ENCODE measurements at regions not wholly inside any gene's neighbourhood (a gene's known extent, or its start where the extent isn't known, plus 50 kb on each side); places are given as distances from the start of the nearest gene placed in this dataset.

DNA sequence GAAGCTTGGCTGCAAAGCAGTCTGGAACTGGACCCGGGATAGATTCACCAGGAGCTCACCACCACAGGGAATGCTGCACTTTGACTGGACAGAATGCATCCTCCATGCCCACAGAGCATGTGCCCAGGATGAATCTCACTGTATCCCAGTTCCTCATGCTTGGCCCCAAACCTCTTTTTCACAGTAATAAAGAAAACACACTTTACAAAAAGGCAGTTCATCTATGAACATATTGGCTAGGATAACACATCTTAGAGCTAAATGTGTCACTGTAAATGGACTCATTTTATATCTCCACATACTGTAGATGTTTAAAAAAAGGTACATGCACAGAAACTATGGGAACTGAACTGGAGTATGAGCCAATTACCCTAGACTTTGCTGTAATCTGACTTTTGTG lies 266.9 kb downstream of the TOX3 start:
- DNase-seq (ENCODE audit: low spot score) = no peak
- no peak overlapping the region for H3K27ac ChIP-seq (replicated peaks; ENCODE audit: low read length)
- H3K23ac ChIP-seq (ENCODE audit: low read depth, low read length, poor library complexity) = no peak overlapping the region
- WGBS, 2 donors (ENCODE audit: extremely low coverage in 2 of 2, insufficient read length in 2 of 2, insufficient replicate concordance in 1 of 2) = no CpG with 5 or more reads among the region's 1 CpG
- H3K27me3 ChIP-seq (ENCODE audit: control insufficient read depth in 3 of 3, insufficient read depth in 3 of 3, low read depth in 1 of 3, low read length in 3 of 3) = no peaks in the 10 kb centered on the region
- no peak overlapping the region for H2AFZ ChIP-seq (ENCODE audit: low read length)
- no peak overlapping the region for H2BK12ac ChIP-seq (ENCODE audit: low read length)
- H3K4me2 ChIP-seq (ENCODE audit: insufficient read depth, low read length, poor library complexity, severe bottlenecking) = no peak overlapping the region
- H3K4me1 ChIP-seq (ENCODE audit: control insufficient read depth in 2 of 2, insufficient read depth in 1 of 2, low read depth in 1 of 2, low read length in 2 of 2) = peaks cover 0 to 5% of the 10 kb centered on the region in 2 donors
- no peak overlapping the region for H4K91ac ChIP-seq (ENCODE audit: low read depth, low read length, poor library complexity)
- H4K8ac ChIP-seq (ENCODE audit: low read depth, low read length) = no peak overlapping the region
- H3K9me3 ChIP-seq (replicated peaks in 1 of 2; ENCODE audit: control insufficient read depth in 2 of 2, insufficient read depth in 1 of 2, low read depth in 1 of 2, low read length in 2 of 2) = no peaks in the 10 kb centered on the region
- H3K18ac ChIP-seq (ENCODE audit: low read length) = no peak overlapping the region
- H2BK5ac ChIP-seq (ENCODE audit: low read length) = no peak overlapping the region
- no peak overlapping the region for H2BK15ac ChIP-seq (ENCODE audit: low read length)
- no peak overlapping the region for H2AK5ac ChIP-seq (ENCODE audit: low read depth, low read length)
- no peak overlapping the region for H3K4me3 ChIP-seq (ENCODE audit: low read length in 2 of 2)
- no peaks in the 10 kb centered on the region for H3K79me1 ChIP-seq (ENCODE audit: low read depth, low read length)
- no peak overlapping the region for H3K4ac ChIP-seq (ENCODE audit: low read length)
- H3K9ac ChIP-seq (ENCODE audit: low read depth, low read length, poor library complexity) = no peak overlapping the region
- no peak overlapping the region for H2BK120ac ChIP-seq (ENCODE audit: low read depth, low read length)
- H3K36me3 ChIP-seq (replicated peaks in 1 of 2; ENCODE audit: control insufficient read depth in 2 of 2, insufficient read depth in 2 of 2, low read length in 2 of 2) = no peaks in the 10 kb centered on the region
- no peak overlapping the region for H3K14ac ChIP-seq (ENCODE audit: low read length)

DNA sequence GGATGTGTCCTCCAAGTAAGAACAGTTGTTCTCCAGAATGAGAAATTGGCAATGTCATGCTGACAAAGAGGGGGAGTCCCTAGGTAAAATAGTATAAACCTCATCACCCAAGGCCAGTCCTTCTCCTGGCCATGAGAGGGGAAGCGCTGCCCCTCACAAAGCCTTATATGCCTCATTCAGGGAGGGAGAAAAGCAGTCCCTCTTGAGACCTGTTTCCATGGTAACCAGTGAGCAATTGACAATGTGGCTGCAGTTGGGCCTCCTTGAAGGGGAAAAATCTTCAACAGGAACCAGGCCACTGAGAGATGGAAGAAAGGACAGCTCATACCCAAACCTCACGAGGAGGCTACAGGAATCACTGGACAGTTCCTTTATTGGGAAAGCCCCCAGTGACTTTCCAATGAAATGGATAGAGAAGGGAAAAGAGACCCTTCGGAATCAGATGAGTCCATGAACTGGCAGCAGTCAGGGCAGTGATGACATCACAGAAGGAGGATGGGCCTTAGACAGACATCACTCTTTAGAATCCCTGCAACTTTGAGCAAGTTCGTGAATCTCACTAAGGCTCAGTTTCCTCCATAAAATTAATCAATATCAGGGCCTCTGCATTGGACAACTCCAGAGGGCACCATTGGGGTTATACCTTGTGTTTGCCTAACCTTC lies 275.7 kb downstream of the TOX3 start:
- no peak overlapping the region for H2BK120ac ChIP-seq (ENCODE audit: low read depth, low read length)
- no CpG with 5 or more reads among the region's 4 CpGs for WGBS, 2 donors (ENCODE audit: extremely low coverage in 2 of 2, insufficient read length in 2 of 2, insufficient replicate concordance in 1 of 2)
- no peak overlapping the region for H3K4me3 ChIP-seq (ENCODE audit: low read length in 2 of 2)
- H3K27ac ChIP-seq (replicated peaks; ENCODE audit: low read length) = peak overlapping the region; percentile 67
- H2BK15ac ChIP-seq (ENCODE audit: low read length) = no peak overlapping the region
- no peak overlapping the region for H2BK5ac ChIP-seq (ENCODE audit: low read length)
- H3K9ac ChIP-seq (ENCODE audit: low read depth, low read length, poor library complexity) = no peak overlapping the region
- H3K4me1 ChIP-seq (ENCODE audit: control insufficient read depth in 2 of 2, insufficient read depth in 1 of 2, low read depth in 1 of 2, low read length in 2 of 2) = peaks cover 9 to 22% of the 10 kb centered on the region in 2 donors
- no peaks in the 10 kb centered on the region for H3K27me3 ChIP-seq (ENCODE audit: control insufficient read depth in 3 of 3, insufficient read depth in 3 of 3, low read depth in 1 of 3, low read length in 3 of 3)
- DNase-seq (ENCODE audit: low spot score) = peak; percentile 50
- H3K23ac ChIP-seq (ENCODE audit: low read depth, low read length, poor library complexity) = no peak overlapping the region
- H2AFZ ChIP-seq (ENCODE audit: low read length) = peak overlapping the region; percentile 78
- H4K91ac ChIP-seq (ENCODE audit: low read depth, low read length, poor library complexity) = no peak overlapping the region
- H2AK5ac ChIP-seq (ENCODE audit: low read depth, low read length) = no peak overlapping the region
- H3K4me2 ChIP-seq (ENCODE audit: insufficient read depth, low read length, poor library complexity, severe bottlenecking) = no peak overlapping the region
- H3K4ac ChIP-seq (ENCODE audit: low read length) = no peak overlapping the region
- H3K79me1 ChIP-seq (ENCODE audit: low read depth, low read length) = no peaks in the 10 kb centered on the region
- H4K8ac ChIP-seq (ENCODE audit: low read depth, low read length) = no peak overlapping the region
- H3K18ac ChIP-seq (ENCODE audit: low read length) = peak overlapping the region; percentile 15
- no peak overlapping the region for H3K14ac ChIP-seq (ENCODE audit: low read length)
- H3K36me3 ChIP-seq (replicated peaks in 1 of 2; ENCODE audit: control insufficient read depth in 2 of 2, insufficient read depth in 2 of 2, low read length in 2 of 2) = no peaks in the 10 kb centered on the region
- H3K9me3 ChIP-seq (replicated peaks in 1 of 2; ENCODE audit: control insufficient read depth in 2 of 2, insufficient read depth in 1 of 2, low read depth in 1 of 2, low read length in 2 of 2) = no peaks in the 10 kb centered on the region
- no peak overlapping the region for H2BK12ac ChIP-seq (ENCODE audit: low read length)

DNA sequence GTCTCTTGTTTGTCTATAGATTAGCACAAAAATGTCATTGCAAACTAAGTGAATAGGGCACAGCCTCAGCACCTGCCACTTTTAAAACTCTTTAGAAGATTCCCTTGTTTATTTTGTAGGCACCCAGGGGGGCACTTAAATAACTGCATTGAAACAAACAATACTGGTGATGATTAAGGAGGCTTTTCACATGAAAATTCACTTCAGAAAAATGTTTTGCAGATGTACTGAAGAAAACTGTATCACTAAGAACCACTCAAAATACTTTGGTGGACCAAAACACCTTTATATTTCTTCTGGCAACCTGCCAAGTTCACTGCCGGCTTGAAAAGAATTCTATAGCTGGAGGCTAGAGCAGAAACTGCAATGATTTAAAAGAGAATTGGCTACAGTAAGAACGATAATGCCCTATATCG lies 281.5 kb downstream of the TOX3 start:
- no peaks in the 10 kb centered on the region for H3K79me1 ChIP-seq (ENCODE audit: low read depth, low read length)
- no peak overlapping the region for H3K14ac ChIP-seq (ENCODE audit: low read length)
- H3K4me1 ChIP-seq (ENCODE audit: control insufficient read depth in 2 of 2, insufficient read depth in 1 of 2, low read depth in 1 of 2, low read length in 2 of 2) = peaks cover 1 to 8% of the 10 kb centered on the region in 2 donors
- no peak overlapping the region for H2BK120ac ChIP-seq (ENCODE audit: low read depth, low read length)
- H3K23ac ChIP-seq (ENCODE audit: low read depth, low read length, poor library complexity) = no peak overlapping the region
- H3K9me3 ChIP-seq (replicated peaks in 1 of 2; ENCODE audit: control insufficient read depth in 2 of 2, insufficient read depth in 1 of 2, low read depth in 1 of 2, low read length in 2 of 2) = no peaks in the 10 kb centered on the region
- DNase-seq (ENCODE audit: low spot score) = no peak
- H3K4me3 ChIP-seq (ENCODE audit: low read length in 2 of 2) = no peak overlapping the region
- H4K91ac ChIP-seq (ENCODE audit: low read depth, low read length, poor library complexity) = no peak overlapping the region
- H2AFZ ChIP-seq (ENCODE audit: low read length) = no peak overlapping the region
- H2BK5ac ChIP-seq (ENCODE audit: low read length) = no peak overlapping the region
- no peak overlapping the region for H2AK5ac ChIP-seq (ENCODE audit: low read depth, low read length)
- no peak overlapping the region for H3K4me2 ChIP-seq (ENCODE audit: insufficient read depth, low read length, poor library complexity, severe bottlenecking)
- no peak overlapping the region for H3K9ac ChIP-seq (ENCODE audit: low read depth, low read length, poor library complexity)
- H3K27ac ChIP-seq (replicated peaks; ENCODE audit: low read length) = no peak overlapping the region
- H2BK12ac ChIP-seq (ENCODE audit: low read length) = no peak overlapping the region
- no peak overlapping the region for H3K4ac ChIP-seq (ENCODE audit: low read length)
- no peaks in the 10 kb centered on the region for H3K36me3 ChIP-seq (replicated peaks in 1 of 2; ENCODE audit: control insufficient read depth in 2 of 2, insufficient read depth in 2 of 2, low read length in 2 of 2)
- no peak overlapping the region for H2BK15ac ChIP-seq (ENCODE audit: low read length)
- no peak overlapping the region for H4K8ac ChIP-seq (ENCODE audit: low read depth, low read length)
- H3K27me3 ChIP-seq (ENCODE audit: control insufficient read depth in 3 of 3, insufficient read depth in 3 of 3, low read depth in 1 of 3, low read length in 3 of 3) = no peaks in the 10 kb centered on the region
- WGBS, 2 donors (ENCODE audit: extremely low coverage in 2 of 2, insufficient read length in 2 of 2, insufficient replicate concordance in 1 of 2) = no CpG with 5 or more reads among the region's 3 CpGs
- H3K18ac ChIP-seq (ENCODE audit: low read length) = no peak overlapping the region

DNA sequence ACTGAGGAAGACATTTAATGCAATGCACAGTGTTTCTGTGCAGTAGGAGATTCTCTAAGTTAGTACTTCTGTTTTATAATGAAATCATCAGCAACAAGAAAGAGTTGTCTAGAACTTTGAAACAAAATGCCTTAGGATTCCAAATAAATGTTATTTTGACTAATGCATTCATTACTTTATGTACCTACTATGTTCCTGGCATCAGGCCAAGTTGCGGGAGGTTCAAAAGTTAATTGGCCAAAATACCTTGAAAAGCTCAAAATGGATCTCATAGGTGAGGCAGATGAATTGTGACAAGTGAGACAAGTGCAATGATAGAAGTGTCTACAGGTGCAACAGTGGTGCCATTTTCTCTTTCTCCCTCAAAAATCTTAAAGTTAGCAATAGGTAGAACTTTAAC lies 289.4 kb downstream of the TOX3 start:
- no peaks in the 10 kb centered on the region for H3K27me3 ChIP-seq (ENCODE audit: control insufficient read depth in 3 of 3, insufficient read depth in 3 of 3, low read depth in 1 of 3, low read length in 3 of 3)
- H3K36me3 ChIP-seq (replicated peaks in 1 of 2; ENCODE audit: control insufficient read depth in 2 of 2, insufficient read depth in 2 of 2, low read length in 2 of 2) = no peaks in the 10 kb centered on the region
- H2AFZ ChIP-seq (ENCODE audit: low read length) = no peak overlapping the region
- H3K18ac ChIP-seq (ENCODE audit: low read length) = no peak overlapping the region
- H2BK12ac ChIP-seq (ENCODE audit: low read length) = no peak overlapping the region
- H2BK120ac ChIP-seq (ENCODE audit: low read depth, low read length) = no peak overlapping the region
- H3K4ac ChIP-seq (ENCODE audit: low read length) = no peak overlapping the region
- H3K23ac ChIP-seq (ENCODE audit: low read depth, low read length, poor library complexity) = no peak overlapping the region
- H4K91ac ChIP-seq (ENCODE audit: low read depth, low read length, poor library complexity) = no peak overlapping the region
- no peak overlapping the region for H2AK5ac ChIP-seq (ENCODE audit: low read depth, low read length)
- DNase-seq (ENCODE audit: low spot score) = no peak
- no peak overlapping the region for H3K4me3 ChIP-seq (ENCODE audit: low read length in 2 of 2)
- no peak overlapping the region for H2BK5ac ChIP-seq (ENCODE audit: low read length)
- H3K4me2 ChIP-seq (ENCODE audit: insufficient read depth, low read length, poor library complexity, severe bottlenecking) = no peak overlapping the region
- no peak overlapping the region for H3K14ac ChIP-seq (ENCODE audit: low read length)
- H3K4me1 ChIP-seq (ENCODE audit: control insufficient read depth in 2 of 2, insufficient read depth in 1 of 2, low read depth in 1 of 2, low read length in 2 of 2) = peaks cover 0 to 3% of the 10 kb centered on the region in 2 donors
- no peak overlapping the region for H2BK15ac ChIP-seq (ENCODE audit: low read length)
- no peaks in the 10 kb centered on the region for H3K9me3 ChIP-seq (replicated peaks in 1 of 2; ENCODE audit: control insufficient read depth in 2 of 2, insufficient read depth in 1 of 2, low read depth in 1 of 2, low read length in 2 of 2)
- H4K8ac ChIP-seq (ENCODE audit: low read depth, low read length) = no peak overlapping the region
- WGBS, 2 donors (ENCODE audit: extremely low coverage in 2 of 2, insufficient read length in 2 of 2, insufficient replicate concordance in 1 of 2) = no CpG with 5 or more reads among the region's 1 CpG
- no peaks in the 10 kb centered on the region for H3K79me1 ChIP-seq (ENCODE audit: low read depth, low read length)
- no peak overlapping the region for H3K9ac ChIP-seq (ENCODE audit: low read depth, low read length, poor library complexity)
- no peak overlapping the region for H3K27ac ChIP-seq (replicated peaks; ENCODE audit: low read length)

All from neuronal stem cell (in vitro differentiated cells).